Amygdala (tissue), 56 donors: ENCODE measurements at regions not wholly inside any gene's neighbourhood (a gene's known extent, or its start where the extent isn't known, plus 50 kb on each side); places are given as distances from the start of the nearest gene placed in this dataset.
"Not testable (repeated sequence)": the region's sequence is repeated elsewhere in the genome, so short reads cannot be mapped to it uniquely, and the experiment has no call there.

Experiments
- DNase-seq, 56 donors: peaks; one replicate each; lab custom pipeline; 2025; lab: John Stamatoyannopoulos, UW

GRCh38 chr2:200099256-200099655 lies 143.9 kb downstream of the MAIP1 start:
- DNase-seq: no peak

GRCh38 chr2:200100027-200100426 lies 144.6 kb downstream of the MAIP1 start:
- DNase-seq: no peak

GRCh38 chr2:200101922-200102321 lies 146.5 kb downstream of the MAIP1 start:
- DNase-seq: no peak

- no peak for DNase-seq
Observed at GRCh38 chr2:200102971-200103370, 147.6 kb downstream of the MAIP1 start.

GRCh38 chr2:200104015-200104414 lies 148.6 kb downstream of the MAIP1 start:
- DNase-seq: no peak

- no peak for DNase-seq
Observed at GRCh38 chr2:200107514-200108217, 152.3 kb downstream of the MAIP1 start.

GRCh38 chr2:200109421-200109820 lies 154.0 kb downstream of the MAIP1 start:
- no peak for DNase-seq

GRCh38 chr2:200110381-200110780 lies 155.0 kb downstream of the MAIP1 start:
- no peak for DNase-seq

- DNase-seq: not testable (repeated sequence)
Observed at GRCh38 chr2:200113016-200113799, 157.8 kb downstream of the MAIP1 start.

GRCh38 chr2:200119236-200119635 lies 163.9 kb downstream of the MAIP1 start:
- no peak for DNase-seq

GRCh38 chr2:200121931-200122330 lies 166.5 kb downstream of the MAIP1 start:
- no peak for DNase-seq

GRCh38 chr2:200122683-200123082 lies 167.3 kb downstream of the MAIP1 start:
- no peak for DNase-seq

GRCh38 chr2:200124665-200125368 lies 169.4 kb downstream of the MAIP1 start:
- DNase-seq: not testable (repeated sequence)

- DNase-seq: no peak
Observed at GRCh38 chr2:200125444-200126284, 170.3 kb downstream of the MAIP1 start.

- DNase-seq: not testable (repeated sequence)
Observed at GRCh38 chr2:200126285-200126670, 170.9 kb downstream of the MAIP1 start.

- not testable (repeated sequence) for DNase-seq
Observed at GRCh38 chr2:200126680-200127079, 171.3 kb downstream of the MAIP1 start.

GRCh38 chr2:200127848-200128247 lies 172.5 kb downstream of the MAIP1 start:
- DNase-seq: no peak

- no peak for DNase-seq
Observed at GRCh38 chr2:200128296-200128695, 172.9 kb downstream of the MAIP1 start.

GRCh38 chr2:200129721-200130462 lies 174.5 kb downstream of the MAIP1 start:
- no peak for DNase-seq

- DNase-seq: no peak
Observed at GRCh38 chr2:200130762-200131166, 175.4 kb downstream of the MAIP1 start.
